SH-SY5Y (cell line): ENCODE measurements at regions not wholly inside any gene's neighbourhood (a gene's known extent, or its start where the extent isn't known, plus 50 kb on each side); places are given as distances from the start of the nearest gene placed in this dataset.

Source experiments
- GATA2 ChIP-seq: IDR thresholded peaks from 2 replicates; pipeline ENCODE4 v1.6.1; 2011; ENCODE audit warnings: mild to moderate bottlenecking, low read depth, low read length
- GATA3 ChIP-seq: IDR thresholded peaks from 2 replicates; pipeline ENCODE4 v1.6.1; 2011; ENCODE audit warnings: low read depth, mild to moderate bottlenecking, low read length, moderate library complexity

GRCh38 chr2:16226943-16227664 is 286.8 kb downstream of the MYCN start:
- no peak for TF ChIP-seq GATA2
- no peak for TF ChIP-seq GATA3
